Adrenal gland (tissue), 5 donors: ENCODE measurements at regions not wholly inside any gene's neighbourhood (a gene's known extent, or its start where the extent isn't known, plus 50 kb on each side); places are given as distances from the start of the nearest gene placed in this dataset.

Experiments used
- CTCF ChIP-seq, 6 experiments: fragments of 450-650 bp in 4 of 6; fragments of 200-600 bp in 2 of 6; sonication (generic) in 1 of 6; IDR thresholded peaks; 1 replicate in 5 of 6; 2 replicates in 1 of 6; pipeline versions ENCODE4 v1.5.1 to v1.8.0; 2016 to 2021; ENCODE audit warnings: antibody characterized with exemption in 6 of 6, mild to moderate bottlenecking in 2 of 6, moderate library complexity in 1 of 6
- POLR2A ChIP-seq, 2 donors: fragments of 450-650 bp; IDR thresholded peaks; one replicate each; pipeline ENCODE4 v1.6.1; 2017; ENCODE audit warnings: antibody characterized with exemption in 2 of 2, mild to moderate bottlenecking in 2 of 2, moderate library complexity in 1 of 2
- donor health status: DM: no; HTN: no; CAD: no.

- TF ChIP-seq CTCF (IDR thresholded peaks at IDR 0.05) (no peak), POLR2A (IDR thresholded peaks at IDR 0.05) (no peak)
Observed at GRCh38 chr4:28723371-28723770, 1862.7 kb downstream of the STIM2 start.
